ENCODE measurements at regions not wholly inside any gene's neighbourhood (a gene's known extent, or its start where the extent isn't known, plus 50 kb on each side); places are given as distances from the start of the nearest gene placed in this dataset.

DNA sequence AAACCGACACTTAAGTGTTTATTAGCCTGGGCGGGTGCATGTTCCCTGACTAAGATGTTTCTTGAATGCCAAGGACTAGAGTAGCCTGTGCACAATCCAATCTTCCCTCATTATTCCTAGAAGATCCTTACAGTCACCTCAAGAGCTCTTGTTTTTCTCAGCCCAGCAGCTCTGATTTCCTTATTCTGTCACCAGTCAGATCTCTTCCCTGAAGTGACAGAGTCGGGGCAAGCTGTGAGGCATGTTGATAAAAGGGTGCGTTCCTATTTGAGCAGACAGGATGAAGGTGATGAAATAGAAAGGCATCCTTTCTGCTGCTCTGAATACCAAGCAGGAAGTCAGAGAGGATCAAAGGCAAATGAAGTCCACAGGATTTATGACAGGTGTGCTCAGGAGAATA is 125.6 kb upstream of the MCTP2 start (continued):
- TF ChIP-seq KDM2B (CRISPR knock-in tag; IDR thresholded peaks at IDR 0.05) = no peak
- TF ChIP-seq ZNF282 (CRISPR knock-in tag; IDR thresholded peaks at IDR 0.05) = no peak
- TF ChIP-seq RB1 (IDR thresholded peaks at IDR 0.05; ENCODE audit: low read depth) = no peak
- no peak for TF ChIP-seq CAMTA2 (CRISPR knock-in tag; conservative IDR thresholded peaks at IDR 0.05)
- no peak for TF ChIP-seq CBX3 (IDR thresholded peaks at IDR 0.05; ENCODE audit: borderline replicate concordance in 1 of 2, low read length in 2 of 2)
- TF ChIP-seq FOXJ2 (tag; IDR thresholded peaks at IDR 0.05) = no peak
- TF ChIP-seq ZEB2 (IDR thresholded peaks at IDR 0.05) = no peak
- TF ChIP-seq, protein P1, sequence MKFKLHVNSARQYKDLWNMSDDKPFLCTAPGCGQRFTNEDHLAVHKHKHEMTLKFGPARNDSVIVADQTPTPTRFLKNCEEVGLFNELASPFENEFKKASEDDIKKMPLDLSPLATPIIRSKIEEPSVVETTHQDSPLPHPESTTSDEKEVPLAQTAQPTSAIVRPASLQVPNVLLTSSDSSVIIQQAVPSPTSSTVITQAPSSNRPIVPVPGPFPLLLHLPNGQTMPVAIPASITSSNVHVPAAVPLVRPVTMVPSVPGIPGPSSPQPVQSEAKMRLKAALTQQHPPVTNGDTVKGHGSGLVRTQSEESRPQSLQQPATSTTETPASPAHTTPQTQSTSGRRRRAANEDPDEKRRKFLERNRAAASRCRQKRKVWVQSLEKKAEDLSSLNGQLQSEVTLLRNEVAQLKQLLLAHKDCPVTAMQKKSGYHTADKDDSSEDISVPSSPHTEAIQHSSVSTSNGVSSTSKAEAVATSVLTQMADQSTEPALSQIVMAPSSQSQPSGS (CRISPR knock-in tag; IDR thresholded peaks at IDR 0.05) = no peak

- ChIA-PET POLR2A (no interaction called here), CTCF (ENCODE audit: low intra/inter-chr PET ratio) (interaction anchor here (0.6 kb wide), 1 partner anchor 1682 kb away, joined by 3 read pairs; no protein-coding TSS in a partner anchor)
- in situ Hi-C loops (cut with MboI) = no loop called here
- DNase-seq (ENCODE audit: extremely low read depth in 1 of 4, low spot score in 3 of 4) (no peak), FAIRE-seq (no peak), ATAC-seq (no peak)
- TF ChIP-seq POLR3A (IDR thresholded peaks at IDR 0.05; ENCODE audit: borderline replicate concordance, extremely low read depth, insufficient read depth, insufficient read length) (no peak), NFIX (CRISPR knock-in tag; IDR thresholded peaks at IDR 0.05; ENCODE audit: low read depth) (no peak), PRPF4 (IDR thresholded peaks at IDR 0.05; ENCODE audit: insufficient read depth, low read depth, low read length, poor library complexity, severe bottlenecking) (no peak), KHSRP (IDR thresholded peaks at IDR 0.05) (no peak), RCOR1 (IDR thresholded peaks at IDR 0.05; ENCODE audit: borderline replicate concordance in 1 of 2, low read depth in 2 of 2, low read length in 2 of 2) (no peak), MCM3 (IDR thresholded peaks at IDR 0.05) (no peak), MTA3 (IDR thresholded peaks at IDR 0.05; ENCODE audit: borderline replicate concordance) (no peak), ZNF561 (CRISPR knock-in tag; conservative IDR thresholded peaks at IDR 0.05) (no peak), E2F5 (CRISPR knock-in tag; IDR thresholded peaks at IDR 0.05) (no peak), ESRRA (IDR thresholded peaks at IDR 0.05; ENCODE audit: borderline replicate concordance, low read depth) (no peak)
- Histone ChIP-seq H4K20me1 (replicated peaks; ENCODE audit: control insufficient read depth, insufficient read depth, low read length) (no peaks in the 10 kb centered on the region), H3K27ac (ENCODE audit: extremely low read depth, low read depth, low read length) (no peak overlapping the region), H3K4me3 (no peak overlapping the region), H3K79me2 (ENCODE audit: control insufficient read depth, insufficient read depth, low read length) (no peaks in the 10 kb centered on the region), H3K36me3 (ENCODE audit: control insufficient read depth, insufficient read depth, low read length) (no peaks in the 10 kb centered on the region), H3K9me3 (replicated peaks; ENCODE audit: control insufficient read depth, insufficient read depth, low read depth, low read length) (no peaks in the 10 kb centered on the region), H3K4me1 (replicated peaks in 1 of 2; ENCODE audit: control insufficient read depth in 2 of 2, insufficient read depth in 2 of 2, low read length in 2 of 2) (no peaks in the 10 kb centered on the region), H2AFZ (ENCODE audit: low read depth, low read length) (no peak overlapping the region), H3K4me2 (ENCODE audit: insufficient read depth, low read length) (no peak overlapping the region), H3K9me1 (ENCODE audit: control insufficient read depth, insufficient read depth, low read length) (no peaks in the 10 kb centered on the region), H3K27me3 (ENCODE audit: control insufficient read depth in 2 of 2, insufficient read depth in 2 of 2, low read length in 2 of 2) (no peaks in the 10 kb centered on the region), H3K9ac (ENCODE audit: insufficient read depth in 1 of 2, low read depth in 2 of 2, low read length in 2 of 2) (no peak overlapping the region)
- no TSS peak for BruUV-seq (replicated peaks)
- intact Hi-C loops (cut with micrococcal nuclease) = no loop called here
- WGBS (ENCODE audit: insufficient coverage, low coverage, missing lambda C conversion rate) = 0% methylated on average over 5 of the region's 5 CpGs
Measured at GRCh38 chr15:94100863-94101262, 130.5 kb upstream of the MCTP2 start.

All from K562 (cell line).